DMS153 treated with DMSO at 0.1 percent for 48 hours (cell line): ENCODE measurements at regions not wholly inside any gene's neighbourhood (a gene's known extent, or its start where the extent isn't known, plus 50 kb on each side); places are given as distances from the start of the nearest gene placed in this dataset.
"Not testable (repeated sequence)": the region's sequence is repeated elsewhere in the genome, so short reads cannot be mapped to it uniquely, and the experiment has no call there.

ENCODE experiments used
- DNase-seq: peaks from one replicate; lab custom pipeline; 2025; ENCODE audit not compliant: unreplicated experiment; lab: John Stamatoyannopoulos, UW

DNA sequence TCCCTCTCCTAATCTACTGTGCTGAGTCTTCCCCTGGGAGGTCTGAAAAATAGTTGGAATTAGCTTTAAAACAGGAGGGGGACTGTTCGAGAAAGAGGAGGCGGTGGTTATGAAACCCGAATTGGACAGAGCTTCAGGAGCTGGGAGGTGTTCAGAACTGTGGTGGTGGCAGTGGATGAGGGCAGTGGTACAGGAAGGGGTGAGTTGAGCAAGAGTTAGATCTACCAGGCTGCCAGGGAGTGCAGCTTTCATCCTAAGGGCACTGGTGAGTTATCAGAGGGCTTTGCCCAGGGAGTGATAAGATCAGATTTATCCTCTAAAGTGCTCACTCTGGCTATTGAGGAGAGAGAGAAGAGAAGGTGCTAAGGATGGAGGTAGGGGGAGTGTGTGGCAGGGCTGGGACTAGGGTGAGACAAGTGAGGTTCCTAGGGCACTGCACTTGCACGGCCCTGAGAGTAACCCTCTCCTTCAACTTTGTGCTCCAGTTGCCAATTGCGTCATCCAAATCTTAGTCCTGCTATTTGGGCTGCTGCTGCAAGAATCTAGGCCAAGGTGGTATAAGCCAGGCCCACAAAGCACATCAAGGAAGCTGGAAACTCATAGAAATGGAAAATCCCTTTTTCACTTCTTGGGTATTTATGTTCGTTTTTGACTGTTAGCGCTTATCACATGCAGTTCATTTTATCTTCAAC lies 540.3 kb downstream of the XYLT1 start:
- DNase-seq = no peak

DNA sequence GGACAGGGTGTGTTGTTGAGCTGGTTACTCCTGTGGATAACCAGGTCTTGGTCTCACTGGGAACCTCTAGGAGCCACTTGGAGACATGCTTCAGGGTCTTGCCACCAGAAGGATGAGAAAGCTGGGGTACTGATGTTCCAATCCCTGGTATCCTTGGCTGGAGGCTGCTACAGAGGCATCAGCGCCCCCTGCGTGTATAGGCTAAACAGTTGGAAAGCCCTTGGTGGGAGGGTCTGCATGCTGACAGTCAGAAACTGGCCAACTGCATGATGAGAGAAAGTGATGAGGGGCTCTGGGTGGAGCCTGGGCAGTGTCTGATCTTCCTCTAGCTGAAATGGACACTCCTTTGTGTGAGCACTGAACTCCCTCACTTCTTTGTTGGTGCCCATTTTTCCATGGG lies 536.9 kb downstream of the XYLT1 start:
- no peak for DNase-seq

DNA sequence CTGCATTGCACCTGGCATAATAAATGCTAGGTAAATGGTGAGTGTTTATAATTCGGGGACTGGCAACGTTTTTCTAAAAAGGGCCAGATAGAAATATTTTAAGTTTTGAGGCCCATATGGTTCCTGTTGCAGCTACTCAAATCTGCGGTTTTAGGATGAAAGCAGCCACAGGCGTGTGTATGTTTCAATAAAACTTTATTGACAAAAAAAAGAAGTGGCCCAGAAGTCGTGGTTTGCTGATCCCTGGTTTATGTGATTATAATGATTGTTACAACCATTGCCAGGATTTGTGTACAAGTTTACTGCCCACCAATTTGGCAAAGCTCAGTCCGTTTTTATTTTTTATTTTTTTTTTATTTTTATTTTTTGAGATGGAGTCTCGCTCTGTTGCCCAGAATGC lies 536.1 kb downstream of the XYLT1 start:
- DNase-seq = no peak

DNA sequence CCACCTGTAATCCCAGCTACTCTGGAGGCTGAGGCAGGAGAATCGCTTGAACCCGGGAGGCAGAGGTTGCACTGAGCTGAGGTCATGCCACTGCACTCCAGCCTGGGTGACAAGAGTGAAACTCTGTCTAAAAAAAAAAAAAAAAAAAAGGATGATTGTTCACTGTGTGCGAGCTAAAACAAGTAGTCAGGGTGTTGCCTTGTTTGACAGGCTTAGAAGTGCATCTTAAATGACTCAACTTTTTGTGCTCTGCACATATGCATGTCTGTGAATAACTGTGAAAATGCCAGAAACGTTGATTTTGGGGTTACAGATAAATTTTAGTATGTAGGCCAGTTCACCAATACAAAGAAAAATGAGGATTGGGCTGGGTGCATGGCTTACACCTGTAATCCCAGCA lies 534.9 kb downstream of the XYLT1 start:
- DNase-seq = not testable (repeated sequence)

DNA sequence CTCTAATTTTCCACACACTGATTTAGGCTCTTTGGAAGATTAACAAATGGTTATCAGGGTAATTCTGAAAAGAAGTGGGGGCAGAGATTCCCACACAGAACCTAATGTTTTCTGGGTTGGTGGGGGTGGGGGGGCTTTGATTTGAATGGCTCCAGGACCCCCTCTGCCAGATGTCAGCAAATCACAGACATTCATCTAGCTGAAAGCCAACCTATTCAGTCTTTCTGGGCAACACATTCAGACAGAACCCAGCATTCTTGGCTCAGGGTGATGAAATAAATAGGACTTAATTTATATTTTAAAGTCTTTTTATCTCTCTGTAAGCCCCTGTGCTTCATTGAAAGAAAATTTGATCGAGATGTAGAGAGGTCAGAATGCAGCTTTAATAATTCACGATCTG lies 533.2 kb downstream of the XYLT1 start:
- no peak for DNase-seq

DNA sequence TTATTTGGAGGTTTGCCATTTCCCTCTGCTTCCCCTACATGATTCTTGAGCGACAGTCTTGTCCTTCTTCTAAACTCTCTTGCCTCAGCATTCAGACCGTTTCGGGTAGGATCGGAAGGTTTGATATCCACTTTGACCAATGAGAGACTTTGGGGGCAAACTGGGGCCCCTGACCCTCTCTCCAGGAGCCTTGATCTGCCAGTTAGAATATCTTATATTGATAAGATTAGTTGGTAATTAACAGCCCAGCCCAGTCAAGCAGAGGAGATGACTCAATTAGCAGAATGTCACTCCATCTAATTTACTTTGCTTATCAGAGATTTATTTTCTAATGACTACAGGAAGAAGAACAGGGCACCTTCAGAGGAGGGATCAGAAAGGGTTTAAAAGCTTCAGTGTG lies 532.8 kb downstream of the XYLT1 start:
- DNase-seq = no peak

DNA sequence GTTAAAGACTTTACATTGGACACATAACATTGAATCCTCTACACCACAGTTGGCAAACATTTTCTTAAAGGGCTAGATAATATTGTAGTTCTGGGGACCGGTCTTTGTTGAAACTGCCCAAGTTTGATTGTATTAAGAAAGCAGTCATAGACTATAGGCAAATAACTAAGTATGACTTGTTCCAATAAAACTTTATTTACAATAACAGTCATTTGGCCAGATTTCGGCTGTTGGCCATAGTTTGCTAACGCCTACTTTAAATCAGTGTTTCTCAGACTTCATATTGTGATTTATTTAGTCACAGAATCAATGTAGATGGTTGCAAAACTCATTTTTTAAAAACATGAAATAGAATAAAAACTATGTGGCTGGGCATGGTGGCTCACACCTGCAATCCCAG lies 531.8 kb downstream of the XYLT1 start:
- no peak for DNase-seq

DNA sequence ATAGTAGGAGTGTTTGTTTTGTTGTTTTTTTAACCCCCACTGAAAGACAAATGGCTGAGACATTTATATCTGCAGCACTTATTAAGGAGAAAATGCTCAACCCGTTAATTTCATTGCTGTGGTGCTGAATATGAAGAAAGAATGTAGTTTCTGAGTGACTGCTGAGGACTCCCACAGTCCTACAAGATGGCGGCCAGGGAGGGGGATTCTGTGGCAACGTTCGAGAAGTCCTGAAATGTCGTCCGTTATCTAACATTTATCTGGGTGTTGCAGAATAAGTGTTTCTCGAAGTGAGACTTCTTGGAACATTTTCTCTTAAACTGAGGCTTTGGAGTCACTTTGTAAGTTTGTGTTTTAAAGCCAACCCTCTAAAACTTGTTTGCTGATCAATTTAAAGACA lies 530.4 kb downstream of the XYLT1 start:
- DNase-seq = no peak

DNA sequence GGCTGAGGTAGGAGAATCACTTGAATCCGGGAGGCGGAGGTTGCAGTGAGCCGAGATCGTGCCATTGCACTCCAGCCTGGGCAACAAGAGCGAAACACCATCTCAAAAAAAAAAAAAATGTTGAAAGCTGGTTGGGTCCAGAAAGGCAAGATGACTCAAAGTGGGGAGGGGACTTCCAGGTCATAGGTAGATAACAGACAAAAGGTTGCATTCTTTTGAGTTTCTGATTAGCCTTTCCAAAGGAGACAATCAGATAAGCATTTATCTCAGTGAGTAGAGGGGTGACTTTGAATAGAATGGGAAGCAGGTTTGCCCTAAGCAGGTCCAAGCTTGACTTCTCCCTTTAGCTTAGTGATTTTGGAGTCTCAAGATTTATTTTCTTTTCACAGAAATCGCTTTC lies 527.9 kb downstream of the XYLT1 start:
- DNase-seq = not testable (repeated sequence)

DNA sequence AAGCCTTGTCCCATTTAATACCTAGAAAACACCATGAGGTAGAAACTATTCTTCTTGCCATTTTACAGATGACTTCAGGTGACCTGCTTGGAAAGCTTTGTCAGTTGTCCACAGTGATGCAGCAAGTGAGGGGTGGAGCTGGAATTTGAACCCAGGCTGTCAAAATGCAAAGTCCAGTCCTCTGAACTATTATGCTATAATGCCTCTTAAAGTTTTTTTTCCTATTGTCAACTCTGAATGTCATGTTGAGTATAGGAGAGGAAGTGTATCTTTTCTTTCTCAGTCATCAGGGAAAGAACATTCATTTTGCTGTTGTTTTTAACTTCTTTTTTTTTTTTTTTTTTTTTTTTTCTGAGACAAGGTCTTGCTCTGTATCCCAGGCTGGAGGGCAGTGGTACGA lies 525.6 kb downstream of the XYLT1 start:
- DNase-seq = no peak

DNA sequence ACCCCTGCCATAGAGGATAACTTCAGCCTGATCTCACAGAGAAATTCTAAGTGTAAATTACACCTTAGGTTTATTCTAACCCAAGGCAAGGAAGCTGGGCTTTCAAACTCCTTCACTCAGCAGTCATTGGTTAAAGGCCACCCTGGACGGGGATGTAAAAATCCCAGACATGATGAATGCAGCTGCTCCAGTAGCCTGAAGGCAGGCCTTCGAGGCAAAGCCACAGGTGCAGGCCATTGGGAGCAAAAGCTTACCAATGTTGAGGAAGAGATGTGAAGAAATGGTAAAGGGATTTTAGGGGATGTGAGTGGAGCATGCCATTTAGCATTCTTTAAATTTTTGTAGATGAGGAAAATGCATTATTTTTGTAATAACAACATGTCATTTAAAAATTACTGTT lies 514.4 kb downstream of the XYLT1 start:
- DNase-seq = no peak

DNA sequence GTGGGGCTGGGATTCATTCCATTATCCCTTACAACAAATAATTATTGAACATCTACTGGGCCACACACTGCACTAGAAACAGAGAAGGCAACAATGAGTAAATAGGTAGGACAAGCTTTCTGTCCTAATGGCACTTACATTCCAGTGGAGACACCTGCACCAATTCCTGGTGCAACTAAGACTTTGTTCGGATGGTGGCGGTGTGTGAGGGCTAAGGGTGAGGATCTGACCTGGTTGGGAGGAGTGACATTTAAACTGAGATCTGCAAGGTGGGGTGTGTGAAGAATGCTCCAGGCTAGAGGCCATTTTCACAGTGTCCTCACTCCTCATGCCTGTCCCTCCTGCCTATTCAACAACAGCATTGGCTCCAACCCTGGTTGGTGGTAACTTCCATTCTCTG lies 510.0 kb downstream of the XYLT1 start:
- DNase-seq = no peak

DNA sequence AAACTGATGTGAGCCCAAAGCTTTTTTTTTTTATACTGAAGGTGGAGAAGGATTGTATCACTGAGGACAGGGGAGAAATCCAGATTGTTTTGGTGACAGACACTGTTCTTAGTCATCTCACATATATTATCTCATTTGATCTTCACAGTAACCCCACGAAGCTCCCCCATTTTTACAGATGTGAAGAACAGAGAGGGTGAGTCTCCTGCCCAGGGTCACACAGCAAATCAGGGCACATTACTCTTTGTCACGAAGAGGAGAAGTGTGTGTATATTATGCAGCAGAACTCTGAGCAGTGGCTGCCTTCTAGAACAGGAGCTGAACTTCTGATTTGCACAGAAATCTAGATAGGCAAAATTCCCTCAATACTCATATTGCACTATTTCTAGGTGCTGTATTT lies 504.3 kb downstream of the XYLT1 start:
- DNase-seq = no peak

DNA sequence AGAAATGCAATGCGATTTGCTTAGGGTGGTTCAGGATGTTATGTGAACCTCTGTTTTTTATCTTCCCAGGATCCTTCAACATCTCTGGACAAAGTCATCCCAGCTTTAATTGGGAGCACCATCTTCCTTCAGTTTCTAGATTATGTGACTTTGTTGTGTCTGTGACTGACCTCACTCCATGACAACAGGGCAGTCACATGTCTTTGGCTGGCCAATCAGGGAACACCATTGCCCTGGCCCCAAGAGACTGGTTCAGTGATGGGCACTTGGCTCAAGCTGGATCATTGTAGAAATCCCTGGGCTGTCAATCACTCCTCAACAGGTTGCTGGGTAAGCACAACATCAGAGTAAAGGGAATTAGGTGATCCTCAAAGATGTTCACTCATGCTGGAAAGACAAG lies 499.7 kb downstream of the XYLT1 start:
- DNase-seq = no peak

DNA sequence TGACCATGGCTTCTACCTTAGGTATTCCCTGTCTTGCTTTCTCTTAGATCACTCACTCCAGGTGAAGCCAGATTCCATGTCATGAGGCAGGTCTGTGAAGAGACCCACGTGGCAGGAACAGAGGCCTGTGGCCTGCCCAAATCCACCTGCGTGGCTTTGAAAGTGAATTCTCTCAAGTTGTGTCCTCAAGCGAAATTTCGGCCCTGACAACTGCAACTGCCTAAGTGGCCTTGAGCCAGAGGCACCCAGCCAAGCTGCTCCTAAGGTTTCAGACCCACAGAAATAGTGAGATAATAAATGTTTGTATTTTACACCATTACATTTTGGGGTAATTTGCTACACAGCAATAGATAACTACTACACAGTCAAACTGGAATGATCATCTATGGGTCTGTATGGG lies 497.9 kb downstream of the XYLT1 start:
- no peak for DNase-seq

DNA sequence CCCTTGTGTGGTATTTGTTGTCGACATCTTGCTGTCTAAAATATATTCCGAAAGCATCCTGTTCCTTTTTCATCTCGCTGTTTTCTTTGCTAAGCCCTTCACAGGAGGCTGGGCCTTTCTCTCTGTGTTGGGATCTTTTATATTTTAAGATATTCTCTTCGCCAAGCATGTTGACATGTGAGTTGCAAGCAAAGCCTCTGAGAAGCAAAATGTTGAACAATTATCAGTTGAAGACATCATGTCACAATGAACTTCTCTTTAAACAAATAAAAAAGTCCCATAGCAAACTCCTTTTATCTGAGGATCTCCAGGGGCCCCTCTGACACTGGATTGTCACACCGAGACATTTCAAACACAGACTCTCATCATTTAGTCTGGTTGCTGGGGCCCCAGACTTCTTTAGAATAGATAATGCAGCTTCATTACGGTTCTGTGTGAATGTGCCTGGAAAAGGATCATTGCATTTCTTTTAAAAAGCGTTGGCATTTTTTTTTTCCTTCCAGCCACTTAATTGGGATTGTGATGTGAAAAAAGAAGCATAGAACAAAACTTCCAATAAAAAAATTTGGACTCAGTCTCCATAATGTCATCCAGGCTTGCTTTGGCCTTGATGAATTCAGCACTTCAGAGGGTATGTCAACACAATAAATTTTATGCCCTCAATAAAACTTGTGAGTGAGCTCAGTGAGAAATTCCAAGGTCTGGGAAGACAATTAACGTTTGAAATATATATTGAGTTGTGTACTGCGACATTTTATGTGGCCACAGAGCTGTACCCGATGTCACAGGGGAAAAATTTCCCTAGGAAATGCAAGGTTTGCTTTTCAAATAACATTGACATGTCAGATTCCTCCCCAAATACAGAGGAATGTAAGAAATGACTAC lies 496.8 kb downstream of the XYLT1 start:
- DNase-seq = no peak

DNA sequence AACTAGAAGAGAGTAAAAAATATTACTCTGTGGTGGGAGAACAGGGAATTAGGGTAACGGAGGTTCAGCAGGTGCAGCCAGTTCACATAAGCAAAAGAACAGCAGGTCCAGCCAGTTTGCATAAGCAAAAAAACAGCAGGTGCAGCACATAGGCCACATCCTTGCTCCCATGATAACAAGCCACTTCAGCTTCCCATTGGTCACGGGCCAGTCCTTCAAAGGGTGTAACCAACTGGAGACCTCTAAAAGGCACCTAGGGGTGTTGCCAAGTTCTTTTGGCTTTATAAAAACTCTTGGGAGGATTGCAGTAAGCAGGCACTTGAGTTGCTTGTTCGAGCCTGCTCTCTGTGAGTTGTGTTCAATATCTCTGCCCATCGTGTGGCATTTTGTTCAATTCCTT lies 488.1 kb downstream of the XYLT1 start:
- no peak for DNase-seq

DNA sequence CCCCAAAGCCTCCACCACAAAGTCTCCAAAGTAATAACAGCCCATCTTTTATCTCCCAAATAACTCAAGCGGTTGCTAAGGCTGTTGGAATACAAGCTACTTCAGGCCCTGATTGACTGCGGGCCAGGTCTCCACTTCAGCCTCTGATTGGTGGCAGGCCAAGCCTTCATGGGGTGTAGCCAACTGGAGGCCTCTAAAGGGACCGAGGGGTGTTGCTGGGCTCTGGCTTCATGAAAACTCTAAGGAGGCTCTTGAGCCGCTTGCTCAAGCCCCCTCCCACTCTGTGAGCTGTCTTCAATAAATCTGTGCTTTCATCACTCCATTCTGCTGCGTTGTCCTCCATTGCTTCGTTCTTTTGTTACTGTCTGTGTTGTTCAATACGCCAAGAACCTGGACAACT lies 487.2 kb downstream of the XYLT1 start:
- no peak for DNase-seq

DNA sequence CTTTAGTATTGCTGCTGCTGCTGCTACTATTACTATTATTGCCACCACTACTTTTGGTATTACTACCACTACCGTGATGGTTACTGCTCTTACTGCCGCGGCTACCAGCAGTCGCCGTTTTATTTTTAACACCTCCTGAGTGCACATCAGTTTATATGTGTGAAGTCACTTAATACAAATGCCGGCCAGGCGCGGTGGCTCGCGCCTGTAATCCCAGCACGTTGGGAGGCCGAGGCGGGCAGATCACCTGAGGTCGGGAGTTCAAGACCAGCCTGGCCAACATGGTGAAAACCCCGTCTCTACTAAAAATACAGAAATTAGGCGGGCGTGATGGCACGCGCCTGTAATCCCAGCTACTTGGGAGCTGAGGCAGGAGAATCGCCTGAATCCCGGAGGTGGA lies 486.7 kb downstream of the XYLT1 start:
- DNase-seq = not testable (repeated sequence)

DNA sequence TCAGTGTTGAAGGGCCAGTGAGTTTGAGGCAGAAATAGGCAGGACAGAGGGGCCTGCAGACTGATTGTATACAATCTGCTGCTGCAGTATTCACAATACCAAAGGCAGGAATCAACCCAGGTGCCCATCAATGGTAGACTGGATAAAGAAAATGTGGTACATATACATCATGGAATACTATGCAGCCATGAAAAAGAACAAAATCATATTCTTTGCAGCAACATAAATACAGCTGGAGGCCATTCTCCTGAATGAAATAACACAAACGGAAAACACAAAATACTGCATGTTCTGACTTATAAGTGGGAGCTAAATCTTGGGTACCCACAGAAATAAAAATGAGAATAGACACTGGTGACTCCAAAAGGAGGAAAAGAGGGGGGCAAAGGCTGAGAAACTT lies 485.1 kb downstream of the XYLT1 start:
- DNase-seq = no peak

DNA sequence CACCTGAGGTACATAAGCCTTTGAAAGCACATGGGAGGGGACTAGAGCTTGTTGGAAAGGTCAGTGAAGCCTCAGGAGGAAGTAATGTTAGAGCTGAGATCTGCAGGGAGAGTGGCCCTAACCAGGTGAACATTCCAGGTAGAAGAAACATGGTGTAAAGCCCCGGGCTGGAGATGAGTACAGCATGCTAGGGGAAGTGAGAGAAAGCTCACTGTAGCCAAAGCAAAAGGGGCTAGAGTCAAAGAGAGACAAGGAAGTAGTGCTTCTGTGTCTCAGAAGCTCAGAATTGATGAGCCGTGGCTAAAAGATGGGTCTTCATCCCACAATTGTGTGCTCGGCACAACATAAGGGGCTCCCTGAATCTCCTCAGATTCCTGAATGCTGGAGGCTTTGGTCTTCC lies 481.8 kb downstream of the XYLT1 start:
- no peak for DNase-seq

DNA sequence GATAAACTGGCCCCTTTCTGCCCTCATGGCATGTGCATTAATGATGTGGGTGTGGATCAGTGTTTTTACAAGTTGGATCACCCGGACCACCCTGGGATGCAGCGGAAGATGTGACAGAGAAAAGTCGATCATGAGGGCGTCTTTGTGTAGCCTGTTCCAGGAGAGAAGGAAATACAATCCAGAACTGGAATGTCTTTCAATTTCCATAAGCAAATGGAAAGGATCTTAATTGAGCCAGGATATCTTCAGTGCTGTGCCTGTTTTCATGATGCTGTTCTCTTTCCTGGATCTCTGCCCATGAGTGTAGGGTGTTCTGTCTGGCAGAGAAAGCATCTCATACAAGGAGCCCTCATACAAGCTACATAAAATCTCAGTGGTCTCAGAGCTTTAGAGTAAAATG lies 481.4 kb downstream of the XYLT1 start:
- DNase-seq = no peak

DNA sequence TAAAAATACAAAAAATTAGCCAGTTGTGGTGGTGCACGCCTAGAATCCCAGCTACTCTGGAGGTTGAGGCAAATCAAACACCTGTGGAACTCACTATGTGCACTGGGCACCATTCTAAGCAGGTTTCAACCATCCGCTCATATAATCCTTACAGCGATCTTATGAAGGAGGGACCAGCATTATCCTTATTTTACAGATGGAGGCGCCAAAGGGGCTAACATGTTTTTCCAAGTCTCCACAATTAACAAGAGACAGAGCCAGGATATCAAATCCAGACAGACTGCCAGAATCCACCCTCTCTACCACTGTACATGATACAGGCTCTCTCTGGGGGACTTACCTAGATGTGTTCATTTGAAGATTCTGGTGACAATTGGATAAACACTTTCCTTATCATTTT lies 479.0 kb downstream of the XYLT1 start:
- no peak for DNase-seq
